ENCODE measurements at regions not wholly inside any gene's neighbourhood (a gene's known extent, or its start where the extent isn't known, plus 50 kb on each side); places are given as distances from the start of the nearest gene placed in this dataset.

DNA sequence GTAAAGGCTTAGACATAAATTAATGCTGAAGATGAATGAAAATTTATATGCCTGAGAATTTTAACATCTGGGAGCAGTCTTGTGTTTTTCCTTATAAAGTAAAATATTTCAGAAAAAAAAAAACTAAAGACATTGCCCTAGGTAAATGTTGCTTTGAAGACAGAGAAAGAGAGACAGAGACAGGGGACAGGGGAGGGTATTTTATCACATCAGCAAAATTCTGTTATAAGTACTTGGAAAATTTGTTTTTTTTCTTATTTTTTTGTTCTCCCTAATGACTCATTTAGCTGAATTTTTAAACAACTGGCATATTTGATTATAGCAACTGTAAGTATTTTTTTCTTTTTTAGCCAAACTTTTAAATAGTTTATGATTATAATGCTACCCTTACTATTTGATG, 1540.6 kb upstream of the GBE1 start:
- no peak for DNase-seq

DNA sequence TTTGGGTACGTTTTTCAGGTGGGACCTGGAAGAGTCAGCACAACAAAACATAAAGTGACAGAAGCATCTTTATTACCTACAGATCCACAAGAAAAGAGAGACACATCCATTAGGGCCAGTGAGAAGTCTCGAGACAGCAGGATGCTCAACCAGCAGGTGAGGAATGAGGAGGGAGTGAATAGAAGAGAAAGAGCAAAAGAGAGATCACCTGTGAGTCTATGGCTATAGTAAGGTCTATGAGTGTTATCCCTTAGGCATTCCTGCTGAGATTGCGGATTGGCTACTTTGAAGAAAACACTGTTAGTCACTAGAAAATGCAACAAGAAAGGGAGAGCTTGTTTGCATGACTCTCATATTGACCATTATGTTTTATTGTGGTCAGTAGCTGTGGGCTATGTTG, 1556.2 kb upstream of the GBE1 start:
- DNase-seq, result no peak

DNA sequence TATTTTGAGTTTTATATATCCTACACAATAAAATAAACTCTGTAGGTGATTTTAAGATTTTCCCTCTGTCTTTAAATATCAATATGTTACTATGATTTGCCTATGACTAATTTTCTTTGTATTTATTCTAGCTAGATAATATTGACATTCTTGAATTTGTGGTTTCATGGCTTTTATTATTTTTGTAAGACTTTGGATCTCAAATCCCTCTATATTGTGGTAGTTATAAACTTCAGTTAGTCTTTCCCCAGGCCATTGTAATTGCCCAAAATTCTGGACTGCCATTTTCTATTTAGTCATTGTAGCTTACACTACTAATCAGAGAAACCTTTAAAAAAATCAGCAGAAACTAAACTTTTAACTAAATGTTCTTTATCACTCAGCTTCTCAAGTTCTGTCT, 1559.3 kb upstream of the GBE1 start:
- no peak for DNase-seq

DNA sequence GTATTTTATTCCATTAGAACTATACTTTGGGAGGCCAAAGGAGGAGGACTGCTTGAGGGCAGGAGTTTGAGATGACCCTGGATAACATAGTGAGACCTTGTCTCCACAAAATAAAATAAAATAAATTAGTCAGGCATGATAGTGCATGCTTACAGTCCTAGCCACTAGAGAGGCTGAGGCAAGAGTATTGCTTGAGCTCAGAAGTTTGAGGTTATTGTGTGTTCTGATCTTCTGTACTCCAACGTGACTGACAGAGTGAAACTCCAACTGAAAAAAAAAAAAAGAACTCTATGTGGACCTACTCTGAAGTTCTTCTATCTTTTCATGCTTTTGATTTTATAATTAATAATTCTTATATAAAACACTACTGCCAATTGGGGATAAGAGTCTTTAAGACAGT, 1560.0 kb upstream of the GBE1 start:
- no peak for DNase-seq

DNA sequence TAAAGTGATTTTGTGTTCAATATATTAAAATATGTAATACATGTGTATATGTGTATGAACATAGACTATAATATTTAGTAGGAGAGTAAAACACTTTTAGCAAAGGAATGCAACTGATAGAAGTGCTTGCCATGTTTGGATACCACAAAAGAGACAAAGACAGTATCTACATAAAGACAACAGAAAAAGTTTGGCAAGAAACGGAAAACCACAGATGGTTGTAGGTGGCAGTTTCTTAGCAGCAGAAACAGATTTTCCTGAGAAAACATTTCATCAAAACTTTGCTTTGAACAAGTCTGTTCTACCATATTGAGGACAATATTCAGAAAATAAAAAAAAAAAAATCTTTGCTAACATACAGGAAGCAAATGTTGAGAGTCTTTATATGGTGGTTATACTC, 1560.4 kb upstream of the GBE1 start:
- no peak for DNase-seq

DNA sequence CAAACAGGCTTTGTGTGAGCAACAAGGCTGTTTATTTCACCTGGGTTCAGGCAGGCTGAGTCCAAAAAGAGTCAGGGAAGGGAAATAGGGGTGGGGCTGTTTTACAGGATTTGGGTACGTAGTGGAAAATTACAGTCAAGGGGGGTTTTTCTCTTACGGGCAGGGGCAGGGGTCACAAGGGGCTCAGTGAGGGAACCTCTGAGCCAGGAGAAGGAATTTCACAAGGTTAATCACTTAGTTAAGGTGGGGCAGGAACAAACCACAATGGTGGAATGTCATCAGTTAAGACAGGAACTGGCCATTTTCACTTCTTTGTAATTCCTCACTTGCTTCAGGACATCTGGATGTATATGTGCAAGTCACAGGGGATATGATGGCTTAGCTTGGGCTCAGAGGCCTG, 1592.8 kb upstream of the GBE1 start:
- DNase-seq, result no peak

DNA sequence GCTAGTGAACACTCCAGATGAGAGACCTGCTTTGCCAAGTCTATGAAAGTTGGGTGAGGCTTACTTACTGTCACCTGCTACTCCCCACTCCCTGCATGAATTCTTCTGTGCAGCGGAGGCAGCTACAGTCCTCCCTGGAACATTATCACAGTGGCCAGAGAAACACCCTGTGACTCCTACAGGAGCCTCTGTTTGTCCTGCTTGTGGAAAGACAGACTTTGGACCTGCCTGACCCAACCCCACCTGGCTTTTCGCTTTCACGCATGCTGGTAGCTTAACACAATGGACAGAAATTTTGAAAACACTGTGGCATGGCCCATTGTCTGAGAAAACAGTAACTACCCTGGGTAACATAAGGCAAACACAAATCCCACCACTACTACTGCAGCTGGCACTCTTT, 1565.5 kb upstream of the CADM2 start:
- no peak for DNase-seq

DNA sequence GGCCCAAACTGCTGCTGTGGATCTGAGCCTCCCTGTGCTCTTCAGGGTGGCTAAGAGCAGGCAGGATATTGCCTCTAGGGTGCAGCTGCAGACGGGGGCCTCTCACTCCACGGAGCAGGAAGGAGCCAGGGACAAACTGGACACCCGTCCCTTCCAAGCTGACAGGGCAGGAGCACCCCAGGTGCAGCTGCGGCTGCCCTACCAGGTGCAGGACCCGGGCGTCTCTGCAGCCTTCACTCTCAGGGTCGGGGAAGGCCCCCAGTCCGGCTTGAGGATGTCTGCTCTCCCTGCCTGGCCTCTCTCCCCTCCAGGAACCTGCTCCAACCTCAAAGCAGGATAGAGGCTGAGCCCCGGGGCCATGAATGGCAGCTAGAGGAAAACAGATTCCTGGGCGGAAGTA, 1554.9 kb upstream of the CADM2 start:
- DNase-seq, result no peak

DNA sequence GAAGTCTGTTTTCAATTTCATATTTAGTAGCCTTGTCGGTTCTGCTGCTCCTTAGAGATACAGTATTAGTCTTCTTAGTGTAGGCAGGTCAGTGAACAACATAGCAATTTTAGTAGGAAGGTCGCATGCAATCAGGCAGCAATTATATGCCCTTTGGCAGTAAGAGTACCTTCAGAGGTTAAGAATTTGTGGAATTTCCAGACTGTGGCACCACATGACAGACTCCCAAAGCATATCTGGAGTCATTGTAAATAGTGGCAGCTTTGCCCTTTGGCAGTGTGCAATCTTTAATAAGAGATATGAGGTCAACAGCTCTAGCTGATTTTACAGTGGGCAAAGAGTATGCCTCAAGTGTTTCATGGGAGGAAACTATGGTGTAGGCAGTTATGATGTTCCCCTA, 1532.5 kb upstream of the CADM2 start:
- no peak for DNase-seq

DNA sequence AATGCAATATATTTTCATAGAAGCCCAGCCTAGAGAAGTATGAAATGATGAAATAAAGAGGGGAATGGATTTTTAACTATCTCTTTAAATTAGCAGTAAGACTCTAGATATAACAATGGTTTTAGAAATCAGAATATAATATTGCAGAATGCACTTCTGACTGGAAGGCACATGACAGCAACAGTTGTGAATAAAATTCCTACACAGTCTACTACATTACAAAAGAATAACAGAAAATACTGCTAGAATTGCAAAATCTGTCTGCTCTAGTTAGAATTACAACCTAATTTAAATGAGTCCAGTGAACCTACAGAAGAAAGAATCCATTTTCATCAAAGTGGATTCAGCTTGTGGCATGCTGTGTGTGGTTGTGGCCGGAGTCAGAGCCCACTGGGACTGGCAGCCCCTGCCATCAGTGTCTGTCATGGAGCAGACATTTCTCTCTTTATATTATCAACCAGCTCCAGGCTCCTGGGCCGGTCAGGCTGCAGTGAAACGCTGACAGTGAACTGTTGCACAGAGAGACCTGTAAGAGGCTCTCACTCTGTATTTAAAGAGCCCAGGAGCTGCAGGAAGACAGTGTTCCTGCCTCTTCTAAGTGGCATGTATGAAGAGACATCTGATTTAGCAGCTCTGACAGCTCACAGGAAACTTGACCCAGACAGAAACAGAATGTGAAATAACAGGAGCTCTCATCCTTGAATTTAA, 1523.8 kb upstream of the CADM2 start:
- DNase-seq, result no peak

DNA sequence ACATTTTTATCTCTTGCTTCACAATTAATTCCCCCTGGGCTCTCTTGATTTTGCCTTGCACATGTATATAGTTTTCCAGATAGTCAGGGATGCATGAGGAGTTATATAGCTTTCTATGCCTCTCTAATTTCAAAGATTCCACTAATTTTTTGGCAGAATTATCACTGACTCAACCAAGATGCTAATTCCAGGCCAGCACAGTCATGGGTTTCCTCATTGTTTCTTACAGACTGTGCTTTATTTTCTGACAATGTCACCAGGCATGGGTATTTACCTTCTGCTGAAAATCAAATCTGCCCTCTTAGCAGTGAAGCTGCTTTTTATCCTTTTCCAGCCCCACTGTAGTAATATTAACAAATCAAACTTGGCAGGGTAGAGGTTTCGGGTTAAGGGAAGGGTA, 1520.6 kb upstream of the CADM2 start:
- DNase-seq, result no peak

DNA sequence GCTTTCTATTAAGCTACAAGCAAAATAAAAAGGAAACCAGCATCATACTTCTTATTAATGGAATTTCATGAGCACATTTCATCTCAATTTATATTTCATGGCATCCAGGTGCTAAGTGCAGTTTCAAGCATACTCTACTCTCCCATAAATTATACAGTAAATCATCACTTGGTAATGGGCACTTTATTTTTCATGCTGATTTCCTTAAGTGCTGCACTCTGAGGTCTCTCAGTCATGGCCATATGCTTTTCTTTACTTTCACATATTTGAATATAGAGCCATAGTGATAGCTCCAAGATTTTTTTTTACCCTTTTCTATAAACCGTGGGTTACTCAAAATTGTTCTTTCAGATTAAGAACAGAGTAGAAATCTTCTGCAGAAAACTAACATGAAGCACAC, 1505.7 kb upstream of the CADM2 start:
- no peak for DNase-seq

DNA sequence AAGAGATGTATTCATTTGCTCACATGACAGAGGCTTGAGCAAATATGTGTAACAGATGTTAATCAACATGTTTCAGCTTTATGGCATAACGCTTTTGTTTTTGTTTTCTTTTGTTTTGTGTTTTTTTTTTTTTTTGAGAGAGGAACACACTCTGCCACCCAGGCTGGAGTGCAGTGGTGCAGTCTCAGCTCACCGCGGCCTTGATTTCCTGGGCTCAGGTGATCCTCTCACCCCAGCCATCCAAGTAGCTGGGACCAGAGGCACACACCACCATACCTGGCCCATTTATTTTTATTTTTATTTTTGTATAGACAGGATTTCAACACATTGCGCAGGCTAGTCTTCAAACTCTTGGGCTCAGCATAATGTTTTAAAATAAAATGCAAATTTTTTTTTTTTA, 1504.4 kb upstream of the CADM2 start:
- DNase-seq, result no peak

DNA sequence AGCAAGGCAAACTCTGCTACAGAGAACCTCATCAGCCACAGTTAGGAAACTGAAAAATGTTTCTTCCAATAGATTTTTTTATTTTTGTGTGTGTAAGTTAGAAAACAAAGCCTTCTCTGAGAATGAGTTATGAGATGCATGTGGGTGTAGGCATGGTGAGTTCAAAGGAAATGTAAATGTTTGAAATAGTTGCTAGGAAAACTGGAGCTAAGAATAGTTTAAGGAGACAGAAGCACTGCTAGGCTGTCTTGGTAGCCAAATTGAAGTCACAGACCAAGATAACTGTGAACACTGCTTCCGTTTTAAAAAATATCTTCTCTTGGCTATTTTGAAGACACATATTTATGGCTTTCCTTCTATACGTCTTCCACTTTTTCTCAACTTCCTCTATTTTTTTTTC, 1501.2 kb upstream of the CADM2 start:
- no peak for DNase-seq

DNA sequence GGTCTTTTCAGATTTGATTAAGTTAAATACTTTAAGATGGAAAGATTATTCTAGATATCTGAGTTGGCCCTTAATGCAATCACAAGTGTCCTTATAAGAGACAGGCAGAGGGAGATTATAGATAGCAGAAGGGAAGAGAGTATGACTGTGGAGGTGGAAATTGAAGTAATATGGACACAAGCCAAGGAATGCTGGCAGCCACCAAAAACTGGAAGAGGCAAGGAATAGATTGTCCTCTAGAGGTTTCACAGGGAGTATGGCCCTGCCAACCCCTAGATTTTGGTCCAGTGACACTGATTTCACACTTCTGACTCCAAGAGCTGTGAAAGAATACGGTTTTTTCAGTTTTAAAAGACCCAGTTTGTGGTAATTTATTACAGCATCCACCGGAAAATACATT, 1498.7 kb upstream of the CADM2 start:
- DNase-seq, result no peak

DNA sequence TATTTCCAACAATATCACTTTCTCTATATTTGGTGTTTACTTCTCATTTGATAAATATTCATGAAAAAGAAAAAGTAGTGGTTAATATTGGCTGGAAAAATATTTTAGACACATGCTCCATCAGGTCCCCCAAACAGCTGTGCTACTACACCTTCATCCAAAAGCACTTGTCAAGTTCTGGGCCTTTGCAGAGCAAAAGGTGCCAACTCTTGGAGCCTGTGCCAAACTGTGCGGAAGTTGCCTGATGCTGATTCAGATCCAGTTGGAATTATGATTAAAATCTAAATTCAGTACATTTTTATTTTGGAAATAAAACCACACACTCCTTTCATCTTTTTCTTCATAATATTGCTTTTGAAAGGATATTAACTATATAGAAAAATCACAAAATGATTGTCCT, 1497.4 kb upstream of the CADM2 start:
- DNase-seq, result no peak

DNA sequence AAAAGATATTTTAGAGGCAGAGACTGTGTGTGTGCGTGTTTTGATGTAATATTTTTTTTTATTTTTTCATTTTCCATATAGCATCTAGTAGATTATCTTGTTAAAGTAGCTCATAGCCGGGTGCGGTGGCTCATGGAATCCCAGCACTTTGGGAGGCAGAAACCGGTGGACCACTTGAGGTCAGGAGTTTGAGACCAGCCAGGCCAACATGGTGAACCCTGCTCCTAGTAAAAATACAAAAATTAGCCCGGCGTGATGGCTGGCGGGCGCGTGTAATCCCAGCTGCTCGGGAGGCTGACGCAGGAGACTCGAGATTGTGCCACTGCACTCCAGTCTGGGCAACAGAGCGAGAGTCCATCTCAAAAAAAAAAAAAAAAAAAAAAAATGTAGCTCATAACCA, 1481.2 kb upstream of the CADM2 start:
- no peak for DNase-seq

DNA sequence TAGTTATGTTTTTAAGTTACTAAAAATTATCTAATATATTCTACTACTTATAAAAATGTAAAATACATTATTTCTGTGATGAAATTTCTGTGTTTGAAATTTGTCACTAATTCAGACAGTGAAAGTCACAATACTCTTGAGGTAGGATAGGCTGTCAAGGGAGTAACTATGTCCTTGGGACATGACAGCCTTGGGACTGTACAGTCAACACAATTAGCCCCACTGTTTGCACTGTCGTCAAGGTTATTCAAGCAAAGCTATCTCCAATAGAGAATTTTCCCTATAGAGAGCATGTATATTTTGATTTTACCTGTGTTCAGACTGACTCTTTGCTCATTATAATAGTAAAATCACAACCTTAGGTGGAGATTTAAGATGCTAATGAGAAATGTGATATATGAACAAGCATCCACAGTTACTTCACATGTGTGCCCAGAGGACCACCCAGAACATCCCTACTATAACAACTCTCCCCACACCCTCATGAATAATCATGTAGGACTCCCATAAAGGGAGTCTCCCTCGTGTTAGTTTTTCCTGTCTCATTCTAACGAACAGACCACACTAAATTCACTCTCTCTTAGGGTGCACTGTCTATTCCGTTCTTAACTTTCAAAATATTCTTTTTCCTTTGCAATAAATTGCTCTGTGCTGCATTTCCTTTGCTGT, 1476.3 kb upstream of the CADM2 start:
- no peak for DNase-seq

DNA sequence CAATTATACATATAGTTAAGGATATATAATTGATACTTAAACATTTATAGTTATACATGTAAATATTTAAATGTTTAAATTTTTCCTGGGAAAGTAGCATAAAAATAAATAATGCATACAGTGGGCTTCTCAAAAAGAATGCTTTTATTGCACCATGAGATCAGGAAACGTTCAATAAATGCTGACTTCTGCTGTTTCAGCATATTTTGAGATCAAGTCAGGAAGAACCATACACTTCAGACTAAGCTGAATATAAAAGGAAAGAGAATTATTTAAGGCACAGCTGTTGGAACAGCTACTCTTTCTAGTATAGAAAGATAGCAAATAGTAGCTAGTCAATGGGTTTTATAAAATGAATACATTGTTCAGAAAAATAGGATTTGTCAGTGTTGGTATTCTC, 1462.3 kb upstream of the CADM2 start:
- no peak for DNase-seq

DNA sequence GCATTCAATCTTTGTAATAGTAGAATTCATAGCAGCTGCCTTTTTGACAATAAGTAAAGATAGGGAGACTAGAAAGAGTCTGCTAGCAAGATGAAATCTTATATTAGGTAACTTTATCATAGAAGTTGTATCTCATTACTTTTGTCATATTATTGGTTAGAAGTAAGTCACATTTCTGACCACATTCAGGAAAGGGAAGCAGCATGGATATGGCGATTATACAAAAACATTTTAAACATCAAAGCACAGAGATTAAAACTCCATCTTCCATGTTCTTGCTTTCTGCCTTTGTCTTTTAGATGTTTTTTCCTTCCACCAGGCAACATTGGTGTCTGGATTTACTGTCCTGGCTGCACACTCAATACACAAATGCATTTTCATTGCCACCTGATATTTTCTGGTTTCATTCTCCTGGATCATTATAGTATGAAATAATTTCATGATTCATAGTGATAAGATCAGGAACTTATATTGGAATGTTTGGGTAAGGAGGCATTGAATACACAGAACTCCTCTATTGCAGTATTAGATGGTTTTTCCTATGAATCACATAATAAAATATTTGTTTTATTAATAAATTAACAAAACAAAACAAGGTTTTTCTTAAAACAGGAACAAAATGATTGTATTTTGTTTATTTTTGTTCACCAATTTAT, 1460.3 kb upstream of the CADM2 start:
- no peak for DNase-seq

DNA sequence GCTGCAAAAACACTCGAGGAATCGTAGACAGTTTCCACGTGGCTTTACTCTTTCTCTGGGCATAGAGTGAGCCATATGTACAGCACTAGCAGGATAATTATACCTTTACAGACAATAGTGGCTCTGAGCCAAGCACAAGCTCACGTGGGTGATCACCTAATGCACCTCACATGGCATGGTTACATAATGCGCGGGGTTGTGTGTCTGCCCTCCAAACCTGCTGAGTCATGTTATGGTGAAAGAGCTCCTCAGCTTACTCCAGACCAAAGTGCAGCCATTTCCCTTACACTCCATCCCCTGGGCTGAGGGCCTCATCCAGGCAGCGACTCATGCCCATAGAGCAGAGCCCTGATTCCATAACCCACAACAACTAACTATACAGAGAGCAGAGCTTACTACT, 1458.4 kb upstream of the CADM2 start:
- no peak for DNase-seq

DNA sequence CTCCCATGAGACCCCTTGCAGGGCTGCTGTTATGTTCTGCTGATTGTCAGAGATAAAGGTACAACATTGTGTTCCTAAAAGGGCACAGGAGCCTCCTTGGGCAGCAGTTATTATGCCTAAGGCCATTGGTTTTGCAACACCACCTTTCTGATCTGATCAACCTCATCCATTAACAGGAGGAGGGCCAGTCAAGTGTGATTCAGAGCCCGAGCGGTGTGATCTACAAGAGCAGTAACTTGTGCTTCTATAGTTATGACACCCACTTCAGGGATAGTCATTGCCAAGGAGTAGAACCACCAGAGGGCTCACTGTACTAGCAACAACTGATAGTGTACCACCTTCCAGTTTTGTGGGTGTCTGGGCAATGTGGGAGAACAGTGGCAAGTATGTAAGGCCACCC, 1457.9 kb upstream of the CADM2 start:
- no peak for DNase-seq

DNA sequence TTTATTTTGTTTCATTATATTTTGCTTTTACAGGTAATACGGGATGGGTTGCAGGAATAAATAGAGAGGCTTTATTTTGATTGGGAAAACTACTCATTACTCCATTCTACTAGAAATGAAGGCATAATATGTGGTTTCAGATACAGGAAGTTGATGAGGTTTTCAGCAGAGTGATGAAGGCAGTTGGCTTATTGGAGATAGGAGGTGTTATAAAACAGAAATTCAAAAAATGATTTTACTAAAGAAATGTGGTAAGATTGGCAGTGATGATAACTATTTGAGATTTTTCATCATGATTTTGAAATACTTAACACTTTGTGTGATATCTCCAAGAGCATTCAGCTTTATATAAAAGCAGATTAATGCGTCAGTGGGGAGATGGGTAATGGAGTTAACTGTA, 1445.7 kb upstream of the CADM2 start:
- no peak for DNase-seq

DNA sequence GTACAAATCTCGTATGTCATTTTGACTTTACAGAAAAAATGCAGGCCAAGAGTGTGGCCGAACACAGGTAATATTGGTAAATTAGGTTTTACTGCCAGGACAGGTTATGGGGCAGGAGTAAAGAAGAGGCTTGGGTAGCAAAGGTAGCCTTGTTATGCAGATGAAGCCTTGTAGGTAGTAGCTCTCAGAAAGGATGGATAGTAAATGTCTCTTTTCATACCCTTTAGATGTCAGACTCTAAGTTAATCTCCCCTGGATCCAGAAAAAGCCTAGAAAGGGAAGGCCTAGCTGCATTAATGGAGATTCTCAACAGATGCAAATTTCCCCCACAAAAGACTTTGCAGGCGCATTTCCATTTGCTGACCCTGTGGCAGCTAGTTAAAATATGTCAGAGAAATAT, 1445.1 kb upstream of the CADM2 start:
- no peak for DNase-seq

All from RPMI8226 (cell line).